ENCODE measurements at regions not wholly inside any gene's neighbourhood (a gene's known extent, or its start where the extent isn't known, plus 50 kb on each side); places are given as distances from the start of the nearest gene placed in this dataset.

DNA sequence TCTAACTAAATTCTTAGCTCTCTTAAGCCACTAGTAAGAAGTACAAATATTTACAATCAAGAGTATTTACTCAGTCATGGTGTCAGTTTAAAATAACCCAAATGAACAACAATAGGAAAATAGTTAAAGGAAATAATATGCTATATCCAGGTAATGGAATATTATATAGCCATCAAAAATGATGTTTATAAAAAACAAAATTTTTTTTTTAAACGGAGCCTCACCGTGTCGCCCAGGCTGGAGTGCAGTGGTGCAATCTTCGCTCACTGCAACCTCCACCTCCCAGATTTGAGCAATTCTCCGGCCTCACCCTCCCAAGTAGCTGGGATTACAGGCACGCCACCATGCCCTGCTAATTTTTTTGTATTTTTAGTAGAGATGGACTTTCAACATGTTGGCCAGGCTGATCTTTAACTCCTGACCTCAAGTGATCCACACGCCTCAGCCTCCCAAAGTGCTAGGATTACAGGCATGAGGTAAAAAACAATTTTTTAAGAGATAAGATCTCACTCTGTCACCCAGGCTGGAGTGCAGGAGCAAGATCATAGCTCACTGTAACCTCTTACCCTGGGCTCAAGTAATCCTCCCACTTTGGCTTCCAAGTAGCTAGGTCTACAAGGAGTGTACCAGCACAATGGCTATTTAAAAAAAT, 132.5 kb downstream of the NOC3L start:
- no peak for TF ChIP-seq CTCF (IDR thresholded peaks at IDR 0.05)
- ATAC-seq (ENCODE audit: low FRiP score) (no peak), DNase-seq (ENCODE audit: low spot score) (no peak)

DNA sequence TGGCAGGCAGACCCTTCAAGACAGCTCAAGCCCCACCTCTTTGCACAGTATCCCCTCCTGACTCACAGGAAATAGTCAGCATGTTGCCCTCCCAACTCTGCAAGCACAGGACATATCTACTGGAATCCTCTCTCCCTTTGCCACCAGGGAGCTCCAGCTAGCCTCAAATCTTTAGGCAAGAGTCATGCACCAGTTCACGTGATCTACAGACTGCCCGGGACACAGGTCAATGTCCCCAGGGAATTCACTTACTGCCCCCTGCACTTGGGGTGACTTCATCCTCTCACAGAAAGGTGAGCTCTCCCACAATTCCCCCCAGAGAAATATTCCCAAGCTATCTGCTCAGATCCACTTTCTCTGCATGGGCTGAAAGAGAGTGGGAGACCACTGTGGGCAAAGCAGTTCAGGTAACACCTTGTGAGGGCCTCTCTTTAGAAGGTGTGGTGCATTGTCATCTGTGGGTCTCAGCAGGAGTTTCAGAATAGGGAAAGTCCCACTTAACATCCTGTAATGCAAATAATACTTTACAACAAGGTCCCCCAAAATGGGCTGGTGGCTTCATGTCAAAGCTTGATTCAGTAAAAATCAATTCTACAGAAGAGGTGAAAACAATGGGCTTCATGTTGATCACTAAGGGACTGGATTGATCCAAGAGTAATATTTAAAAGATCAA, 129.9 kb downstream of the NOC3L start:
- DNase-seq (ENCODE audit: low spot score) (no peak), ATAC-seq (ENCODE audit: low FRiP score) (no peak)
- TF ChIP-seq CTCF (IDR thresholded peaks at IDR 0.05): no peak

GRCh38 chr10:94235461-94235860, 127.3 kb downstream of the NOC3L start:
- no peak for ATAC-seq (ENCODE audit: low FRiP score)
- no peak for DNase-seq (ENCODE audit: low spot score)
- TF ChIP-seq CTCF (IDR thresholded peaks at IDR 0.05): no peak

DNA sequence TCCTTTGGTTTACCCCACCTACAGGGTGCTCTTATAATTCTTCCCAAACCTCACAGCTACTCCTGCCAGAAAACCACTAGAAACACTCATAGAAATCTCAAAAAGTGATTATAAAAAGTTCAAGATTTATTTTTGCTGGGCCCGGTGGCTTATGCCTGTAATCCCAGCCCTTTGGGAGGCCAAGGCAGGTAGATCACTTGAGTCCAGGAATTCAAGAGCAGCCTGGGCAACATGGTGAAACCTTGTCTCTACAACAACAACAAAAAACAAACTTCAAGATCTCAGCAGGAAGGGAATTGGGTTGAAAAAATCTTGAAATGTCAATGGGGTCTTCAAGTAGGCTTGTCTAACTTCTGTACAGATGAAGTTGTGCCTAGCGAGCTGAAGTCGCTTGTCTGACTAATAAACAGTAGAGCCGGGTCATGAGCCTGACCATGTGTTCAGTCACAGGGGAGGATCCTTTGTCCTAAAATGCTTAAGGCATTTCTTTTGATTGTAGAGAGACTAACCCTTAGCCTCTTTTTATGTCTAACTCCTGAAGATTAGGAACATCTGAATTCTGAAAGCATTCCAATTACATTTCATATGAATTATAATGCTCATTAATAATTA, 124.6 kb downstream of the NOC3L start:
- no peak for ATAC-seq (ENCODE audit: low FRiP score)
- no peak for DNase-seq (ENCODE audit: low spot score)
- TF ChIP-seq CTCF (IDR thresholded peaks at IDR 0.05): no peak

- DNase-seq (ENCODE audit: low spot score): no peak
- ATAC-seq (ENCODE audit: low FRiP score): no peak
- no peak for TF ChIP-seq CTCF (IDR thresholded peaks at IDR 0.05)
These were observed 123.0 kb downstream of the NOC3L start for GRCh38 chr10:94239696-94240095.

DNA sequence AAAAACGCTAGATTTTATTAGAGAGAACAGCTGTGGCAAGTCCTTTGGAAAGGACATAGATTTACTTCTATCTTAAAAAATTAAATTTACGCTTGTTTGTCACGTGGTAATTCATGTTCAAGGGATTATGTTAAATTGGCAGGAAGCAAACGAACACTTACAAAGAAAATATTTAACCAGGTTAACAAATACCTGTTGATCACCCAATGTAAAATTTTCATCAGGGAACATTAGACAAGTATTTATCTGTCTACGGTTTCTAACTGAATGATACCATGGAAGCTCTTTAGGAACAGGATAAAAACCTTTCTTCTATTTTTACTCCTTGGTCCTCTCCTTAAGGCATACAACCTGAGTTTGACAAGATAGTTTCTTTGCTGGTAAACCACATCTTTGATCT, 122.2 kb downstream of the NOC3L start:
- no peak for ATAC-seq (ENCODE audit: low FRiP score)
- DNase-seq (ENCODE audit: low spot score): no peak
- no peak for TF ChIP-seq CTCF (IDR thresholded peaks at IDR 0.05)

GRCh38 chr10:94240901-94241300, 121.8 kb downstream of the NOC3L start:
- TF ChIP-seq CTCF (IDR thresholded peaks at IDR 0.05): no peak
- ATAC-seq (ENCODE audit: low FRiP score) (no peak), DNase-seq (ENCODE audit: low spot score) (no peak)

Data from omental fat pad (tissue), 3 donors.